ENCODE measurements at regions not wholly inside any gene's neighbourhood (a gene's known extent, or its start where the extent isn't known, plus 50 kb on each side); places are given as distances from the start of the nearest gene placed in this dataset.

DNA sequence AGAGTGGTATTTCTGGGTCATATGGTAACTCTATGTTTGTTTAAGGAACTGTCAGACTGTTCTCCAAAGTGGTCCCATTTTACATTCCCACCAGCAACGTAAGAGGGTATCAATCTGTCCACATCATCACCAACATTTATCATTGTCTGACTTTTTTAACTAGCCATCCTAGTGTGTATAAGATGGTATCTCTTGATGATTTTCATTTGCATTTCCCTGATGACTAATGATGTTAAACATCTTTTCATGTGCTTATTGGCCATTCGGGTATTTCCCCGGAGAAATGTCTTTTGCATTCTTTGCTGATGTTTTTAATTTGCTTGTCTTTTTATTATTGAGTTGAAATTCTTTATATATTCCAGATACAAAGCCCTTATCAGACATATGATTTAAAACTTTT lies 370.1 kb upstream of the NR5A2 start:
- Mint-ChIP-seq H3K27ac (ENCODE audit: unreplicated experiment) (no peak overlapping the region), H3K36me3 (ENCODE audit: unreplicated experiment) (no peaks in the 10 kb centered on the region), H3K9me3 (ENCODE audit: unreplicated experiment) (no peaks in the 10 kb centered on the region), H3K27me3 (ENCODE audit: unreplicated experiment) (peaks cover 72% of the 10 kb centered on the region), H3K4me3 (ENCODE audit: unreplicated experiment) (no peak overlapping the region), H3K4me1 (ENCODE audit: unreplicated experiment) (no peaks in the 10 kb centered on the region)
- DNase-seq (ENCODE audit: extremely low spot score, unreplicated experiment), result no peak
- TF ChIP-seq, protein P1, sequence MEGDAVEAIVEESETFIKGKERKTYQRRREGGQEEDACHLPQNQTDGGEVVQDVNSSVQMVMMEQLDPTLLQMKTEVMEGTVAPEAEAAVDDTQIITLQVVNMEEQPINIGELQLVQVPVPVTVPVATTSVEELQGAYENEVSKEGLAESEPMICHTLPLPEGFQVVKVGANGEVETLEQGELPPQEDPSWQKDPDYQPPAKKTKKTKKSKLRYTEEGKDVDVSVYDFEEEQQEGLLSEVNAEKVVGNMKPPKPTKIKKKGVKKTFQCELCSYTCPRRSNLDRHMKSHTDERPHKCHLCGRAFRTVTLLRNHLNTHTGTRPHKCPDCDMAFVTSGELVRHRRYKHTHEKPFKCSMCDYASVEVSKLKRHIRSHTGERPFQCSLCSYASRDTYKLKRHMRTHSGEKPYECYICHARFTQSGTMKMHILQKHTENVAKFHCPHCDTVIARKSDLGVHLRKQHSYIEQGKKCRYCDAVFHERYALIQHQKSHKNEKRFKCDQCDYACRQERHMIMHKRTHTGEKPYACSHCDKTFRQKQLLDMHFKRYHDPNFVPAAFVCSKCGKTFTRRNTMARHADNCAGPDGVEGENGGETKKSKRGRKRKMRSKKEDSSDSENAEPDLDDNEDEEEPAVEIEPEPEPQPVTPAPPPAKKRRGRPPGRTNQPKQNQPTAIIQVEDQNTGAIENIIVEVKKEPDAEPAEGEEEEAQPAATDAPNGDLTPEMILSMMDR (IDR thresholded peaks at IDR 0.05), result no peak

GRCh38 chr1:199660071-199660470 lies 367.4 kb upstream of the NR5A2 start:
- no peak overlapping the region for H3K4me3 Mint-ChIP-seq (ENCODE audit: unreplicated experiment)
- TF ChIP-seq, protein P1 (IDR thresholded peaks at IDR 0.05), result no peak
- no peaks in the 10 kb centered on the region for H3K4me1 Mint-ChIP-seq (ENCODE audit: unreplicated experiment)
- peaks cover 77% of the 10 kb centered on the region for H3K27me3 Mint-ChIP-seq (ENCODE audit: unreplicated experiment)
- no peaks in the 10 kb centered on the region for H3K36me3 Mint-ChIP-seq (ENCODE audit: unreplicated experiment)
- no peak for DNase-seq (ENCODE audit: extremely low spot score, unreplicated experiment)
- H3K27ac Mint-ChIP-seq (ENCODE audit: unreplicated experiment), result no peak overlapping the region
- no peaks in the 10 kb centered on the region for H3K9me3 Mint-ChIP-seq (ENCODE audit: unreplicated experiment)

DNA sequence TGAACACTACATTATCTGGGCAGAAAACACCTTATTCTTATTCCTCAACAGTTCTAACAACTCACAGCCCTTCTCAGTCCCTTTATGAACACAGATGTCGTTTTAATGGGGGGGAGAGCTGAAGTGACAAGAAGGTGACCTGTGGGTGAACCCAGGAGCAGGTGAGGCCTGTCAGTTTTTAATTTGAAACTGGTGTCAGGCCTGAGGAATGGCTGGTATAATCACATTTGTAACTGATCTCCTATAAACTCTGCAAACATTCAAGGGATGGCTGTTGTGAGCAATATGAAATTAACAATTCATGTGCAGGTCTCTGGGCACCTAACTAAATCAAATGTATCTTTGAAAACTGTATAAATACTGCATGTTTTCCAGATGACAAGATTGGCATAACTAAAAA lies 362.1 kb upstream of the NR5A2 start:
- no peak overlapping the region for H3K4me3 Mint-ChIP-seq (ENCODE audit: unreplicated experiment)
- no peak for DNase-seq (ENCODE audit: extremely low spot score, unreplicated experiment)
- H3K9me3 Mint-ChIP-seq (ENCODE audit: unreplicated experiment), result no peaks in the 10 kb centered on the region
- peaks cover 64% of the 10 kb centered on the region for H3K27me3 Mint-ChIP-seq (ENCODE audit: unreplicated experiment)
- H3K36me3 Mint-ChIP-seq (ENCODE audit: unreplicated experiment), result no peaks in the 10 kb centered on the region
- TF ChIP-seq, protein P1 (IDR thresholded peaks at IDR 0.05), result no peak
- no peak overlapping the region for H3K27ac Mint-ChIP-seq (ENCODE audit: unreplicated experiment)
- no peaks in the 10 kb centered on the region for H3K4me1 Mint-ChIP-seq (ENCODE audit: unreplicated experiment)

DNA sequence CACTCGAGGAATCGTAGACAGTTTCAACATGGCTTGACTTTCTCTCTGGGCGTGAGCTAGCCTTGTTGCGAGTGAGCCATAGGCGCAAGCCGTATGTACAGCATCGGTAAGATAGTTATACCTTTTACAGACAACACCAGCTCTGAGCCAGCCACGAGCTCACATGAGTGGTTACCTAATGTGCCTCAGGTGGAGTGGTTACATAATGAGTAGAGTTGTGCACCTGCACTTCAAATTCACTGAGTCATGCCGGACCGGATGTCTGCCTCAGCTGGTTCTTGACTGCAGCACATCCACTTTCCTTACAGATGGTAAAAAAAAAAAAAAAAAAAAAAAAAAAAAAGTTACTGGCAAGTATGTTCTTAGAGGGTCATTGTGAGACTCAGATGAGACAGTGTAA lies 360.4 kb upstream of the NR5A2 start:
- Mint-ChIP-seq H3K27me3 (ENCODE audit: unreplicated experiment) (peaks cover 62% of the 10 kb centered on the region), H3K4me3 (ENCODE audit: unreplicated experiment) (no peak overlapping the region), H3K27ac (ENCODE audit: unreplicated experiment) (no peak overlapping the region), H3K9me3 (ENCODE audit: unreplicated experiment) (peaks cover 9% of the 10 kb centered on the region), H3K4me1 (ENCODE audit: unreplicated experiment) (no peaks in the 10 kb centered on the region), H3K36me3 (ENCODE audit: unreplicated experiment) (no peaks in the 10 kb centered on the region)
- no peak for DNase-seq (ENCODE audit: extremely low spot score, unreplicated experiment)
- TF ChIP-seq, protein P1 (IDR thresholded peaks at IDR 0.05), result no peak

GRCh38 chr1:199669916-199670315 lies 357.6 kb upstream of the NR5A2 start:
- Mint-ChIP-seq H3K4me1 (ENCODE audit: unreplicated experiment) (no peaks in the 10 kb centered on the region), H3K4me3 (ENCODE audit: unreplicated experiment) (no peak overlapping the region), H3K27ac (ENCODE audit: unreplicated experiment) (no peak overlapping the region), H3K36me3 (ENCODE audit: unreplicated experiment) (no peaks in the 10 kb centered on the region), H3K27me3 (ENCODE audit: unreplicated experiment) (peaks cover 65% of the 10 kb centered on the region), H3K9me3 (ENCODE audit: unreplicated experiment) (peaks cover 9% of the 10 kb centered on the region)
- DNase-seq (ENCODE audit: extremely low spot score, unreplicated experiment), result no peak
- TF ChIP-seq, protein P1 (IDR thresholded peaks at IDR 0.05), result no peak
